ENCODE measurements at regions not wholly inside any gene's neighbourhood (a gene's known extent, or its start where the extent isn't known, plus 50 kb on each side); places are given as distances from the start of the nearest gene placed in this dataset.

DNA sequence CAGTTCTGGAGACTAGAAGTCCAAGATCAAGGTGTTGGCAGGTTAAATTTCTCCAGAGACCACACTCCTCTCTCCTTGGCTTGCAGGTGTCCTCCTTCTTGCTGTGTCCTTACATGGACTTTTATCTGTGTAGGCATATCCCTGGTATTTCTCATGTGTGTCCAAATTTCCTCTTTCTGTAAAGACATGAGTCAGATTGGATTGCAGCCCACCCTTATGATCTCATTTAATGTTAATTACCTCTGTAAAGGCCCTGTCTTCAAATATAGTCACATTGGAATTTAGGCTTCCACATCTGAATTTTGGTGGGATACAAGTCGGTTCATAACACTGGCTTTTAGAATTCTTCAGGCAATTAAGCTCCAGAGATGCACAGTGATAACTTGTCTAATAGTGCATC, 322.2 kb upstream of the GRIA1 start:
- Mint-ChIP-seq H3K27ac (no peak overlapping the region), H3K27me3 (no peaks in the 10 kb centered on the region), H3K4me3 (no peak overlapping the region), H3K4me1 (no peaks in the 10 kb centered on the region), H3K9me3 (peaks cover 4% of the 10 kb centered on the region), H3K36me3 (ENCODE audit: low read depth) (no peaks in the 10 kb centered on the region)
- ChIA-PET CTCF (no interaction called here), POLR2A (no interaction called here)
- TF ChIP-seq, protein P1, sequence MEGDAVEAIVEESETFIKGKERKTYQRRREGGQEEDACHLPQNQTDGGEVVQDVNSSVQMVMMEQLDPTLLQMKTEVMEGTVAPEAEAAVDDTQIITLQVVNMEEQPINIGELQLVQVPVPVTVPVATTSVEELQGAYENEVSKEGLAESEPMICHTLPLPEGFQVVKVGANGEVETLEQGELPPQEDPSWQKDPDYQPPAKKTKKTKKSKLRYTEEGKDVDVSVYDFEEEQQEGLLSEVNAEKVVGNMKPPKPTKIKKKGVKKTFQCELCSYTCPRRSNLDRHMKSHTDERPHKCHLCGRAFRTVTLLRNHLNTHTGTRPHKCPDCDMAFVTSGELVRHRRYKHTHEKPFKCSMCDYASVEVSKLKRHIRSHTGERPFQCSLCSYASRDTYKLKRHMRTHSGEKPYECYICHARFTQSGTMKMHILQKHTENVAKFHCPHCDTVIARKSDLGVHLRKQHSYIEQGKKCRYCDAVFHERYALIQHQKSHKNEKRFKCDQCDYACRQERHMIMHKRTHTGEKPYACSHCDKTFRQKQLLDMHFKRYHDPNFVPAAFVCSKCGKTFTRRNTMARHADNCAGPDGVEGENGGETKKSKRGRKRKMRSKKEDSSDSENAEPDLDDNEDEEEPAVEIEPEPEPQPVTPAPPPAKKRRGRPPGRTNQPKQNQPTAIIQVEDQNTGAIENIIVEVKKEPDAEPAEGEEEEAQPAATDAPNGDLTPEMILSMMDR (IDR thresholded peaks at IDR 0.05), result no peak
- intact Hi-C loops (cut with micrococcal nuclease), result no loop called here
- ATAC-seq (ENCODE audit: low read depth) (no peak), DNase-seq (no peak)

DNA sequence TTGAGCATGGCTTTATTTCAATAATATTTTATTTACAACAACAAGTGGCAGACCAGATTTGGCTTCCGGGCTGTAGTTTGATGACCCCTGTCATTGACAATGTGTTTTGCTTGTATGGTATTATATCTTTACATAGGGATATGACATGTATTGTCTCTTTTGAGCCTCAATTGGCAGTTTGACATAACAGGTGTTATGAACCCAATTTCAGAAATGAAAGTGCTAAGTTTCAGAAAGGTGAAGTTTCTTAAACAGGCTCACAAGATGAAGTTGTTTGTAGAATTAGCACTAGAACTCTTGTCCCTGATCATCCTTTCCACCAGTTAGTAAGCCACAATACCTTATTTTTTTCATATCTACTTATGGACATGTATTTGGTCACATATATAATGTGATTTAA, 303.0 kb upstream of the GRIA1 start:
- intact Hi-C loops (cut with micrococcal nuclease), result no loop called here
- no peak for DNase-seq
- Mint-ChIP-seq H3K36me3 (ENCODE audit: low read depth) (no peaks in the 10 kb centered on the region), H3K9me3 (peaks cover 18% of the 10 kb centered on the region), H3K4me3 (no peak overlapping the region), H3K27ac (no peak overlapping the region), H3K27me3 (no peaks in the 10 kb centered on the region), H3K4me1 (no peaks in the 10 kb centered on the region)
- CTCF ChIA-PET, result no interaction called here
- TF ChIP-seq, protein P1 (IDR thresholded peaks at IDR 0.05), result no peak
- POLR2A ChIA-PET, result no interaction called here
- ATAC-seq (ENCODE audit: low read depth), result no peak

DNA sequence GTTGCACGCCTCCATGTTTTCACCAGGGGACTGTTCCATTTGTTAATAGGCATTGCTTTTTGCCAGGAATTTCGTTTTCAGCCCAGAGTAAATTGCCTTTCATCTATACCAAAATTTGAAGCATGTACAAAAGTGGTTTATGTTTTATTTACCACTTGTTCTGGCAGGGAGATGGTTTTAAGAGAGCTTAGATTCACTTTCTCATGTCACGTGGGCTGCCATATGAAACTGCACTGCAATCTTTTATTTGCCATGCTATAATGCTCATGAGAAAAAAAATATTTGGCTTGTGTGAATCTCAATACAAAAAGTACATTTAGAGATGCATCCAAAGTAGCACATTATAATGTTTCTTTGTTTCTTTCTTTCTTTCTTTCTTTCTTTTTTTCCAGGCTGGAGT, 284.1 kb upstream of the GRIA1 start:
- ATAC-seq (ENCODE audit: low read depth) (no peak), DNase-seq (no peak)
- Mint-ChIP-seq H3K36me3 (ENCODE audit: low read depth) (no peaks in the 10 kb centered on the region), H3K4me3 (no peak overlapping the region), H3K9me3 (peaks cover 5% of the 10 kb centered on the region), H3K27me3 (no peaks in the 10 kb centered on the region), H3K27ac (no peak overlapping the region), H3K4me1 (no peaks in the 10 kb centered on the region)
- intact Hi-C loops (cut with micrococcal nuclease), result no loop called here
- TF ChIP-seq, protein P1 (IDR thresholded peaks at IDR 0.05), result no peak
- ChIA-PET POLR2A (no interaction called here), CTCF (no interaction called here)

DNA sequence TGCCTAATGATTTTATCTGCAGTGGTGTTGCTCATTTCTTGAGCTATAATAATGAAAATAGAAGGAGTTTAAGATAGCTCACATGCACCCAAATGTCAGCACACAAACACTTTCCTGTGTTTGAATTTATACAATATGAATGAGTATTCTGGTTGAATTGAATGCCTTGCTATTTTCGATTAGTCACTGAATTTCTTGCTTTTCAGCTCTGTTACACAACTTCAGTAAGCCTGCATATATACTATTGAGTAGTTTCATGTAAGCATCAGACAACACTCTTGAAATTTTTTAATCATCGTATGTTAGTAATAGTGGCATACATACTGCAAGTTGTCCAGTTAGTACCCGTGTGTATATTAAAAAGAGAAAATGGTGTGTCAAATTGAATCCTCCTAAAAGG, 281.5 kb upstream of the GRIA1 start:
- ATAC-seq (ENCODE audit: low read depth), result no peak
- ChIA-PET POLR2A (no interaction called here), CTCF (no interaction called here)
- Mint-ChIP-seq H3K4me3 (no peak overlapping the region), H3K36me3 (ENCODE audit: low read depth) (no peaks in the 10 kb centered on the region), H3K9me3 (peaks cover 5% of the 10 kb centered on the region), H3K27me3 (no peaks in the 10 kb centered on the region), H3K27ac (no peak overlapping the region), H3K4me1 (no peaks in the 10 kb centered on the region)
- no peak for DNase-seq
- TF ChIP-seq, protein P1 (IDR thresholded peaks at IDR 0.05), result no peak
- intact Hi-C loops (cut with micrococcal nuclease), result no loop called here

DNA sequence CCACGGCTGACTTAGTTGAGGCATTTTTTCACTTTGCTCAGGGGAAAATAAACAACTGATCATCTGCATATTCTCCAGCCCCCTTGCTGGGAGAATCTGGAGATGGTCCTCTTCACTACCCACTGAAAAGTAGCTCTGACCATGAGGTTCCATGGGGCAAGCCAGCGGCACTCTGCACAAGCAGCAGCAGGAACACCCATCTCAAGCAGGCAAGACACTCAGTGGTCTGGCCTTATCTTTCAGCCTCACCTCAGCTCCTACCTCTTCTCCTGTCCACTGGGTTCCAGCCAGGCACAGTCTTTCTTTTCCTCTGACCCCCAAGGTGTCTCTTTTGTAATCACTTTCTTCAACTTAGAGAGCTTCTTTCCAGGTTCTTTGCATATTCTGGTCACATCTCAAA, 280.8 kb upstream of the GRIA1 start:
- Mint-ChIP-seq H3K27me3 (no peaks in the 10 kb centered on the region), H3K4me1 (no peaks in the 10 kb centered on the region), H3K27ac (no peak overlapping the region), H3K36me3 (ENCODE audit: low read depth) (no peaks in the 10 kb centered on the region), H3K4me3 (no peak overlapping the region), H3K9me3 (peaks cover 5% of the 10 kb centered on the region)
- DNase-seq (no peak), ATAC-seq (ENCODE audit: low read depth) (no peak)
- CTCF ChIA-PET, result no interaction called here
- intact Hi-C loops (cut with micrococcal nuclease), result no loop called here
- POLR2A ChIA-PET, result no interaction called here
- TF ChIP-seq, protein P1 (IDR thresholded peaks at IDR 0.05), result no peak

Measured in activated B cell treated with CpG ODN at 0.5 μM for 24 hours (primary cell).